Caco-2 (cell line): ENCODE measurements at regions not wholly inside any gene's neighbourhood (a gene's known extent, or its start where the extent isn't known, plus 50 kb on each side); places are given as distances from the start of the nearest gene placed in this dataset.

Source experiments
- BruUV-seq: library from RNA; stranded (reverse); fragments of 400-500 nt; replicated peaks from 2 replicates; lab custom pipeline; 2021; lab: Mats Ljungman, UMichigan
- CTCF ChIA-PET: fragments of 300-600 bp; sonication (Branson Sonifier 250); formaldehyde crosslinking; loops from one replicate; lab custom pipeline; 2022; ENCODE audit warnings: antibody characterized with exemption; lab: Charles Lee
- POLR2A ChIA-PET: fragments of 300-600 bp; sonication (Branson Sonifier 250); formaldehyde crosslinking; loops from one replicate; lab custom pipeline; 2022; ENCODE audit warnings: antibody characterized with exemption; lab: Charles Lee
- DNase-seq, 2 experiments: peaks; one replicate each; pipeline versions ENCODE4 v3.0.0 to v3.0.0-alpha.2; 2020 to 2022
- H3K27me3 ChIP-seq: replicated peaks from 2 replicates; pipeline ENCODE4 v1.6.0; 2011; ENCODE audit warnings: low read length; ENCODE audit not compliant: control insufficient read depth, insufficient read depth
- H3K36me3 ChIP-seq: 2 replicates; pipeline ENCODE4 v1.5.1; 2011; ENCODE audit warnings: low read length; ENCODE audit not compliant: control insufficient read depth, insufficient read depth
- H3K4me1 ChIP-seq: fragments of 250-450 bp; sonication (Bioruptor Pico); 2 replicates; pipeline ENCODE4 v1.5.1; 2020; ENCODE audit warnings: mild to moderate bottlenecking
- H3K4me3 ChIP-seq: 2 replicates; pipeline ENCODE4 v1.5.1; 2011; ENCODE audit warnings: low read depth, mild to moderate bottlenecking, control low read depth, low read length
- H3K9me3 ChIP-seq: fragments of 250-450 bp; sonication (Bioruptor Pico); 2 replicates; pipeline ENCODE4 v1.5.1; 2020; ENCODE audit warnings: mild to moderate bottlenecking, moderate library complexity
- H3K27ac Mint-ChIP-seq: one replicate; pipeline ENCODE4 v1.8.0; 2022; ENCODE audit warnings: mixed read lengths; ENCODE audit not compliant: unreplicated experiment
- H3K27me3 Mint-ChIP-seq: one replicate; pipeline ENCODE4 v1.8.0; 2022; ENCODE audit warnings: mixed read lengths; ENCODE audit not compliant: insufficient read depth, unreplicated experiment
- H3K36me3 Mint-ChIP-seq: one replicate; pipeline ENCODE4 v1.8.0; 2022; ENCODE audit warnings: mild to moderate bottlenecking, mixed read lengths; ENCODE audit not compliant: insufficient read depth, unreplicated experiment
- H3K4me1 Mint-ChIP-seq: one replicate; pipeline ENCODE4 v1.8.0; 2022; ENCODE audit warnings: low read depth, mixed read lengths; ENCODE audit not compliant: unreplicated experiment
- H3K4me3 Mint-ChIP-seq: one replicate; pipeline ENCODE4 v1.8.0; 2022; ENCODE audit warnings: mild to moderate bottlenecking, moderate library complexity, mixed read lengths; ENCODE audit not compliant: unreplicated experiment
- H3K9me3 Mint-ChIP-seq: one replicate; pipeline ENCODE4 v1.8.0; 2022; ENCODE audit warnings: mixed read lengths; ENCODE audit not compliant: unreplicated experiment
- CTCF ChIP-seq, 2 experiments: fragments of 200-600 bp in 1 of 2; IDR thresholded peaks; 1 replicate in 1 of 2; 2 replicates in 1 of 2; pipeline versions ENCODE4 v1.5.1 to v1.8.0; 2011 to 2022; ENCODE audit warnings: antibody characterized with exemption in 1 of 2, control low read depth in 1 of 2, inconsistent platforms in 1 of 2, low read depth in 1 of 2, low read length in 1 of 2, mild to moderate bottlenecking in 1 of 2, moderate library complexity in 1 of 2; ENCODE audit not compliant: insufficient read depth in 1 of 2, severe bottlenecking in 1 of 2, unreplicated experiment in 1 of 2
- intact Hi-C: fragments of 100-400 bp; cut with micrococcal nuclease; formaldehyde crosslinking; loops from one replicate; pipeline ENCODE4 v1.10.0; 2022; ENCODE audit not compliant: unreplicated experiment

- H3K4me1 Mint-ChIP-seq = peaks cover 12% of the 10 kb centered on the region
- H3K27ac Mint-ChIP-seq = no peak overlapping the region
- Histone ChIP-seq H3K36me3 (no peaks in the 10 kb centered on the region), H3K4me3 (no peak overlapping the region), H3K27me3 (no peaks in the 10 kb centered on the region; the same call in 1 of the 2 replicates), H3K4me1 (no peaks in the 10 kb centered on the region), H3K9me3 (no peaks in the 10 kb centered on the region)
- intact Hi-C loops = no loop called here
- H3K9me3 Mint-ChIP-seq = no peaks in the 10 kb centered on the region
- TF ChIP-seq CTCF (IDR thresholded peaks at IDR 0.05; ENCODE audit: insufficient read depth in 1 of 2, low read depth in 1 of 2, low read length in 1 of 2, severe bottlenecking in 1 of 2, unreplicated experiment in 1 of 2) = no peak
- BruUV-seq = no TSS peak
- no peaks in the 10 kb centered on the region for H3K36me3 Mint-ChIP-seq
- H3K4me3 Mint-ChIP-seq = no peak overlapping the region
- DNase-seq = no peak
- ChIA-PET CTCF (no interaction called here), POLR2A (no interaction called here)
- H3K27me3 Mint-ChIP-seq = no peaks in the 10 kb centered on the region
These were observed 298.4 kb upstream of the AMIGO2 start for GRCh38 chr12:47378222-47378582.

GRCh38 chr12:47377414-47378221 lies 297.9 kb upstream of the AMIGO2 start:
- Histone ChIP-seq H3K27me3 (no peaks in the 10 kb centered on the region; the same call in 1 of the 2 replicates), H3K36me3 (no peaks in the 10 kb centered on the region), H3K4me3 (no peak overlapping the region), H3K9me3 (no peaks in the 10 kb centered on the region), H3K4me1 (no peaks in the 10 kb centered on the region)
- TF ChIP-seq CTCF (IDR thresholded peaks at IDR 0.05; ENCODE audit: insufficient read depth in 1 of 2, low read depth in 1 of 2, low read length in 1 of 2, severe bottlenecking in 1 of 2, unreplicated experiment in 1 of 2) = no peak
- no peak overlapping the region for H3K4me3 Mint-ChIP-seq
- intact Hi-C loops = no loop called here
- CTCF ChIA-PET = no interaction called here
- no peak overlapping the region for H3K27ac Mint-ChIP-seq
- H3K36me3 Mint-ChIP-seq = no peaks in the 10 kb centered on the region
- POLR2A ChIA-PET = no interaction called here
- H3K27me3 Mint-ChIP-seq = no peaks in the 10 kb centered on the region
- H3K4me1 Mint-ChIP-seq = peaks cover 12% of the 10 kb centered on the region
- no TSS peak for BruUV-seq
- no peak for DNase-seq
- no peaks in the 10 kb centered on the region for H3K9me3 Mint-ChIP-seq

GRCh38 chr12:47376927-47377326 lies 297.2 kb upstream of the AMIGO2 start:
- DNase-seq = no peak
- no peaks in the 10 kb centered on the region for H3K4me1 ChIP-seq
- Mint-ChIP-seq H3K9me3 (no peaks in the 10 kb centered on the region), H3K4me1 (peaks cover 12% of the 10 kb centered on the region), H3K36me3 (no peaks in the 10 kb centered on the region), H3K27ac (no peak overlapping the region), H3K4me3 (no peak overlapping the region), H3K27me3 (no peaks in the 10 kb centered on the region)
- intact Hi-C loops = no loop called here
- no peaks in the 10 kb centered on the region for H3K9me3 ChIP-seq
- H3K36me3 ChIP-seq = no peaks in the 10 kb centered on the region
- CTCF ChIA-PET = no interaction called here
- TF ChIP-seq CTCF (IDR thresholded peaks at IDR 0.05; ENCODE audit: insufficient read depth in 1 of 2, low read depth in 1 of 2, low read length in 1 of 2, severe bottlenecking in 1 of 2, unreplicated experiment in 1 of 2) = no peak
- no peaks in the 10 kb centered on the region; the same call in 1 of the 2 replicates for H3K27me3 ChIP-seq
- BruUV-seq = no TSS peak
- POLR2A ChIA-PET = no interaction called here
- H3K4me3 ChIP-seq = no peak overlapping the region
